Neural progenitor cell (in vitro differentiated cells): ENCODE measurements at regions not wholly inside any gene's neighbourhood (a gene's known extent, or its start where the extent isn't known, plus 50 kb on each side); places are given as distances from the start of the nearest gene placed in this dataset.

ENCODE experiments used
- EZH2 ChIP-seq: fragments of 200-600 bp; sonication (generic); IDR thresholded peaks from 2 replicates; pipeline ENCODE4 v1.6.1; 2017; ENCODE audit warnings: antibody characterized with exemption, mild to moderate bottlenecking, moderate library complexity
- EZH2phosphoT487 ChIP-seq: fragments of 200-600 bp; sonication (generic); IDR thresholded peaks from 2 replicates; pipeline ENCODE4 v1.6.1; 2017; ENCODE audit warnings: antibody characterized with exemption
- TF ChIP-seq, protein P1 (sequence below): fragments of 200-600 bp; sonication (generic); IDR thresholded peaks from 2 replicates; pipeline ENCODE4 v1.5.1; 2017; ENCODE audit warnings: antibody characterized with exemption, mild to moderate bottlenecking

DNA sequence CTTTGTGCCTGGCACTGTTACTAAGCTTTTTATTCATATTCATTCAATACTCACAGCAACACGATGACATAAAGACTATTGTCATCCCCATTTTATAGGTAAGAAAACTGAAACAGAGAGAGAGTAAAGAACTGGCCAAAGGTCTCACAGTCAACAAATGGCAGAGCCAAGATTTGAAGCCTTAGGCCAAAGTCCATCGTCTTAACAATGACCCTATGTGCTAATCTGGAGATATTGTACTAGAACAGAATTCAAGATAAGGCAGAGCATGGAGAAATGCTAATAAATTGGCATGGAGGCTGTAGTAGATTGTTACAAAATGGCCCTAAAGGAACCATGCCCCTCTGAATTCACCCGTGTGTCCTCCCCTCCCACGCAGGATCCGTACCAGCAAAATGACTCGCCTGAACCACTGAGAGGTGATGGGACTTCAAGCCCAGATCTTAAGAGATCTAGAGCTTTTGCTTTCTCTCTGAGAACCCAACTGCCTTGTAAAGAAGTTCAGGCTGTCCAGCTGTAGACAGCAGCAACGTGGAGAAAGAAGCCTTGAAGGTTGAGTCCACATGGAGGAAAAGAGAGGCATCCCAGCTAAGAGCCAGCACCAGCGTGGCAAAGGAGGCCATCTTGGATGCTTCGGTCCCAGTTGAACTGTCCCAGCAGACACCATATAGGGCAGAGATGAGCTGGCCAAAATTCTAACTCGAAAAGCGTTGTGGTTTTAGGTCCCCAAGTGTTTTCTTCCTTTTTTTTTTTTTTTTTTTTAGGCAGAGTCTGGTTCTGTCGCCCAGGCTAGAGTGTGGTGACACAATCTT, 52.8 kb upstream of the RBM47 start:
- TF ChIP-seq, protein P1, sequence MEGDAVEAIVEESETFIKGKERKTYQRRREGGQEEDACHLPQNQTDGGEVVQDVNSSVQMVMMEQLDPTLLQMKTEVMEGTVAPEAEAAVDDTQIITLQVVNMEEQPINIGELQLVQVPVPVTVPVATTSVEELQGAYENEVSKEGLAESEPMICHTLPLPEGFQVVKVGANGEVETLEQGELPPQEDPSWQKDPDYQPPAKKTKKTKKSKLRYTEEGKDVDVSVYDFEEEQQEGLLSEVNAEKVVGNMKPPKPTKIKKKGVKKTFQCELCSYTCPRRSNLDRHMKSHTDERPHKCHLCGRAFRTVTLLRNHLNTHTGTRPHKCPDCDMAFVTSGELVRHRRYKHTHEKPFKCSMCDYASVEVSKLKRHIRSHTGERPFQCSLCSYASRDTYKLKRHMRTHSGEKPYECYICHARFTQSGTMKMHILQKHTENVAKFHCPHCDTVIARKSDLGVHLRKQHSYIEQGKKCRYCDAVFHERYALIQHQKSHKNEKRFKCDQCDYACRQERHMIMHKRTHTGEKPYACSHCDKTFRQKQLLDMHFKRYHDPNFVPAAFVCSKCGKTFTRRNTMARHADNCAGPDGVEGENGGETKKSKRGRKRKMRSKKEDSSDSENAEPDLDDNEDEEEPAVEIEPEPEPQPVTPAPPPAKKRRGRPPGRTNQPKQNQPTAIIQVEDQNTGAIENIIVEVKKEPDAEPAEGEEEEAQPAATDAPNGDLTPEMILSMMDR: no peak
- no peak for TF ChIP-seq EZH2
- TF ChIP-seq EZH2phosphoT487: no peak
